ENCODE measurements at regions not wholly inside any gene's neighbourhood (a gene's known extent, or its start where the extent isn't known, plus 50 kb on each side); places are given as distances from the start of the nearest gene placed in this dataset.

DNA sequence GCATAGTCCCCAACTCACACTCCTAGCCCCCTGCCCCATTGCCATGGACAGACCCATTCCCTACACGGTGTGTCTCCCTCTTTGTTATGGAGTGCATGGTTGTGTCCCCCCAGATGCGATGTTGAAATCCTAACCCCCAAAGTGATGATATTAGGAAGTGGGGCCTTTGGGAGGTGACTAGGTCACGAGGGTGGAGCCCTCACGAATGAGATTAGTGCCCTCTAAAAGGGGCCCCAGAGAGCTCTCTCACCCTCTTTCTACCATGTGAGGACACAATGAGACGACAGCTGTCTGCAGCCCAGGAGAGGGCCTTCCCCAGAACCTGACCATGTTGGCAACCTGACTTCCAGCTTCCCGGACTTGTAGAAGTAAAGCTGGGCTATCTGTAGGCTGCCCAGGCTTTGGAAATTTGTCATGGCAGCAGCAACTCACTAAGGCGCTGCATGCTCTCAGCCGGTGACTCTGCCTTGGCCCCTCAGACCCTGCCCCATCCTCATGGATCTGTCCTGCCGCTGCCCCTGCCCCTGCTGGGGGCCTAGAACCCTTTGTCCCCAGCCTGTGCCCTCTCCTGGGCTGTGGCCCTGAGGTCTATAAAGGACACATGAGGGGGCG, 318.1 kb upstream of the RTL1 start:
- DNase-seq = no peak

DNA sequence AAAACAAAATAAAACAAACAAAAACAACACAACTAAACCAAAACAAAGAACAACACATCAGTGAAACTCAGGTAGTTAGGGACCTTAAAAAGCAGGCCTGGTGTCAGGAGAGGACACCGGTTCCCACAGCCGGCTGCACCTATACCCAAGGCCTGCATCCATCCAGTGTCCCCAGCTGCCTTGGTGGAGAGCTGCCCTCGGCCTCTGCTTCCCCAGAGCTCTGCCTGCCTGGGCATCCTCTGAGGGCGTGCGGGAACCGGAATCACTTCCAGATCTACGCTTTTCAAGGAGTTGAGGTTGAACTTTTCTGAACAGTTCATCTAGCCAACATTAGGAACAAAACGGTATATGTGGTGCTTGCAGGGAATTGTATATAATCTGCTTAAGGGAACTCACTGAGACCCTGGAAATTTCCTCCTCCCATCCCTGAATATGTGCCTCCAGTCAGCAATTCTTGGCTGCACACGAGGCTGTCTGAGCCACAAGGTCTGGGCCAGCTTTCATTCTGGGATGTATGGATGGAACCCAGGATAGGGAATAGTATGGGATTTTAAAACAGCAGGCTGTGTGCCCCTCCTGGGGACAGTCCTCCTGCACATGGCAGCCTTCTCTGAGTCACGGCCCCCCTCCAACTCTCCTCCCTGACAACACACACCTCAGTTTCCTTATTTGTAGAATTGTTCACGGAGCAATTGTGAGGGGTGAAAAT, 319.0 kb upstream of the RTL1 start:
- DNase-seq = no peak

DNA sequence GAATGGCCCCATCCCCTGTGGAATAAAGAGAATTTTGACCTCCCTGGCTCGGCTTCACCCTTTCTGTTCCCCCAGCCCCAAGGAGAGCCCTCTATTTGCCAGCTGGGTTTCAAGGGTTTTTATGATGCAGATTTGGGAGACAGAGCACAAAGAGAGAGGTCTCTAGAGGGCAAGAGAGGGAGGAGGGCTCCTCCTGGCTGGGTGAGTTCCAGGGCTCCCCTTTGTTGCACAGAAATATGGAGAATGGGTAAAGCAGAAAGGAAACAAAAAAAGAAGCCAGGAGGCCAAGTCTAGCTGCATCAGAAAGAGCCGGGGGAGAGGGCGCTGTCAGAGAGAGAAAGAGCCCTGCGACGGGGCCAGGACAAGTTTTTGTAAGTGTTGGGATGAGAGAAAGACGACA, 319.6 kb upstream of the RTL1 start:
- no peak for DNase-seq

DNA sequence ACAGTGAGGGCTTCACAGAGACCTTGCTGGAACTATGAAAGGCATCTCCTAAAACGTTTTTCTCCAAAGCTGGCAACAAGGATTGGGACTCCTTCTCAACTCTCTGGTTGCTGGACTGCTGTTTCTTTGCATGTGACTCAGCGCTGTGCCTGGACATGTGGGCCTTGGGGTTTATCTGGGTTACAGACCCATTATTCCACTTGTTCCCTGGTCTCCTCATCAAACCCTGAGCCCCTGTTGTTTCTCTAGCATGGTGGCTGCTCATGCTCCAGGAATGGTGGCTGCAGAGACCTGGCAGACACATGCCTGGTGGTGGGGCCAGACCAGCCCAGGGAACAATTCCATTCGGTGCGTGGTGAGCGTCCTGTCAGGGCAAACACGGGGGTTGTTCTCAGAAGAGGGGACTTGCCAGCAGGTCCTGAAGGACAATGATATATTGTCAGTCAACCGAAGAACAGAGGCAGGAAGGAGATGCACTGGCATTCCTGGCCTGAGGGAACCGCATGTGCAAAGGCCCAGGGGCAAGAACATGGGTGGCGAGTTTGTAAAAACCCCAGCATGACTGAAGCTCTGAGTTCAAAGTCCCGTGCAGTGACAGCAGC, 320.1 kb upstream of the RTL1 start:
- DNase-seq = no peak

DNA sequence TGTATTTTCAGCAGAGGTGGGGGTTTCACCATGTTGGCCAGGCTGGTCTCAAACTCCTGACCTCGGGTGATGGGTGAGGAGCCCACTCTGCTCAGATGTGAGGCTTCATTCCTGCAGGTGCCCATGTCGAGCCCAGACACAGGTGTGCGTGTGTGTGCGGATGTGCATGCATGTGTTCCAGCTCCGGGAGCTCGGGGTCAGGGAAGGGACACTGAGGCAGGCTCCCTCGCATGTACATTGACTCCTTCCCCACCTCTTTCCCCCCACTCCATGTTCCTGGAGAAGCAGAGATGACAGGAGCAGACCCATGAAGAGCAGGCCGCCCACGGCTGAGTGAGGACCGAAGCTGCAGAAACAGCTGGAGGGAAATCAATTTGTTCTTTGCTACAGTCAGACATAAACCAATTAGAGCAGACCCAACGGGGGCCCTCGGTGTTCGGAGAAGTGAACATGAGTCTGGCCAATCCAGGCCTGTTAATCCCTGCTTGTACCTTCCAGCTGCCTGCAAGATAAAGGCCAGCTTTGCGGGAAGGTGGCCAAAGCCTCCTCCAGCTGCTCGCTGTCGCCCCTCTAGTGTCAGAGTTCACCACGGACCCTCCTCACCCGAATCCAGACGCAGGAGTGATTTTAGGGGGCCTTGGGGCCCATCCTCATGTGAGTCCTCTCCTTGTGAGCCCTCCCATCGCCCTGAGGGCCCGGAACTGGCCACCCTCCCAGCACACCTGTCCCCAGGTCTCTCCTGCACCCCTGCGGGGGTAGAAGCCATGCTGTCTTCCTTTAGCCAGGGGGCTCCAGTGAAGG, 321.0 kb upstream of the RTL1 start:
- no peak for DNase-seq

DNA sequence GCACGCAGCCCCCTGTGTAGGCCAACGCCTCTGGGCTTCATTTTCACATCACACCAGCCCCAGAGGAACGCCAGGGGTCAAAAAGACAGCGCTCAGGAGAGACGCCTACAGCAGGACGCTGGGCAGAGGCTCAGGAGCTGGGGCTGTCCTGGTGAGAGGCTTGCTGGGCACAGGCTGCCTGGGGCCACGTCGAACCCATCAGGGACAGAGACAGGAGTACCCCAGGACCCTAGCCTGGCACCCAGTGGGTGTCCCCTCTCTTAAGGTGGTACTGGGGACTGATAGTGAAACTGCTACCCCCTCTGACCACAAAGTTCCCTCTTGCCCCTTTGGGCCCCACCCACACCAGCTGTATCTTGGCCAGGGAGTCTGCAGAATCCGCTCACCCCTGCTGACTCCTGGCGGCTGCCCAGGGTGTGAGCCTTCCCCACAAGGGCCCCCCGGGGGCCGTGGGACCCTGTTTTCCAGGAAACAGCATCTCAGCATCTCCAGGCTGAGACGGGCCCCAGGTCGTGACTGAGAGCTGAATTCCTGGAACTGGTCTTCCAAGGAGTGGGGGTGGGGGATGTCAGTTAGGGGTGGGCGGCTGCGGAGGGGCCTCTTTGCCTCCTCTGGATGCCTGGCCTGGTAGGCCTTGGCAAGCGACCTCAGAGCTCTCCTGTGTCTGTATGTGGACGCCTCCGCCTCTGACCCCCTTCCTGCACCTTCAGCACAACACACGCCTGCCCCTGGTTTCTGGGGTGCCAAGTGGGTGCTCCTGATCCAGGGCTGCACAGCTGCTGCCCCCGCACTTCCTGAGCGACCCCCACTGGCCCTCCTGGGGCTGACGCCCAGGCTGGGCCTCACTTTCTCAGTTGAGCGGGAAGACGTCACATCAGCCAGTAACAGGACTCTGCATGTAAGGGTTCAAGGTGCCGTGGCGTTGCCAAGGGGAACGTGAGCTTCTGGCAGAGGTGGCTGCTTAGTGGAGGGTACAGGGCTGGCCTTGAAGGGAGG, 321.9 kb upstream of the RTL1 start:
- no peak for DNase-seq

DNA sequence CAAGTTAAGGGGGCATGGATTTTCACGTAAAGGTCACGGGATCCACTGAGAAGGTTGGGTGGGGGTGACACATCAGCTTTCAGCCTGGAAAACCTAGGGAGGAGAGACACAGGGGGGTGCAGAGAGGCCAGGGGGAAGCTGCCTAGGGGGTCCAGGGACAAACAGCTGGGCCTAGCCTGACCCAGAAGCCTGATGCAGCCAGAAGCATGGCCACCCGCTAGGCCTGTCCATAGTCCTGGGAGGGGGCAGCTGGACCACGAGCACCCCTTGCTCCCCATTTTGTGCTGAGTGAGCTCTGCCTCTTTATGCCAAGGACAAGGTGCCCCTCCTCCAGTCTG, 322.7 kb upstream of the RTL1 start:
- no peak for DNase-seq

DNA sequence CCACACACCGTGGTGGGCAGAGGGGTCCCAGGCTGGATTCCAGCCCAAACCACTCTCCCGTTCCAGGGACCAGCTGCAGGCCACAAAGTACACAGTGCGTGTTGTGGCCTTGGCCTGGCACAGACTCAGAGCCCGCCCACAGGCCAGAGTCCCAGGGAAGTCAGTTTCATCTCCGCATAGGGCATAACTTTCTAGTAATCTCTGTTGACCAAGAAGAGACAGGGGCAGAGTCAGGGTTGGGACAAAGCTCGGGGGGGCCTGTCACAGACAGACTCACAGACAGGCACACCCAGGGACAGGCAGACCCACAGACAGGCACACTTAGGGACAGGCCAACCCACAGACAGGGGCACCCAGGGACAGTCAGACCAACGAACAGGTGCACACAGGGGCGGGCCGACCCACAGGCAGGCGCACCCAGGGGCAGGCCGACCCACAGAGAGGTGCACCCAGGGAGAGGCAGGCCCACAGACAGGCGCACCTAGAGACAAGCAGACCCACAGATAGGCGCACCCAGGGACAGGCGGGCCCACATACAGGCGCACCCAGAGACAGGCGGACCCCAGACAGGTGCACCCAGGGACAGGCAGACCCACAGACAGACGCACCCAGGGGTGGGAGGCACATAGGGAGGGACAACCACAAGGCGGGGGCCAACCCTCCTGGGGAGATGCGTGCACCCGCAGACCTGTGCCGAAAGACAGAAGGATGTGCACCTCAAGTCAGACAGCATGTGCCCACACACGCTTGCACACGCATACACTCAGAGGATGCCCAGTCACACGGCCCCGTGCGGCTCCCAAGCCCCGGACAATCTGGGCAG, 323.3 kb upstream of the RTL1 start:
- no peak for DNase-seq

DNA sequence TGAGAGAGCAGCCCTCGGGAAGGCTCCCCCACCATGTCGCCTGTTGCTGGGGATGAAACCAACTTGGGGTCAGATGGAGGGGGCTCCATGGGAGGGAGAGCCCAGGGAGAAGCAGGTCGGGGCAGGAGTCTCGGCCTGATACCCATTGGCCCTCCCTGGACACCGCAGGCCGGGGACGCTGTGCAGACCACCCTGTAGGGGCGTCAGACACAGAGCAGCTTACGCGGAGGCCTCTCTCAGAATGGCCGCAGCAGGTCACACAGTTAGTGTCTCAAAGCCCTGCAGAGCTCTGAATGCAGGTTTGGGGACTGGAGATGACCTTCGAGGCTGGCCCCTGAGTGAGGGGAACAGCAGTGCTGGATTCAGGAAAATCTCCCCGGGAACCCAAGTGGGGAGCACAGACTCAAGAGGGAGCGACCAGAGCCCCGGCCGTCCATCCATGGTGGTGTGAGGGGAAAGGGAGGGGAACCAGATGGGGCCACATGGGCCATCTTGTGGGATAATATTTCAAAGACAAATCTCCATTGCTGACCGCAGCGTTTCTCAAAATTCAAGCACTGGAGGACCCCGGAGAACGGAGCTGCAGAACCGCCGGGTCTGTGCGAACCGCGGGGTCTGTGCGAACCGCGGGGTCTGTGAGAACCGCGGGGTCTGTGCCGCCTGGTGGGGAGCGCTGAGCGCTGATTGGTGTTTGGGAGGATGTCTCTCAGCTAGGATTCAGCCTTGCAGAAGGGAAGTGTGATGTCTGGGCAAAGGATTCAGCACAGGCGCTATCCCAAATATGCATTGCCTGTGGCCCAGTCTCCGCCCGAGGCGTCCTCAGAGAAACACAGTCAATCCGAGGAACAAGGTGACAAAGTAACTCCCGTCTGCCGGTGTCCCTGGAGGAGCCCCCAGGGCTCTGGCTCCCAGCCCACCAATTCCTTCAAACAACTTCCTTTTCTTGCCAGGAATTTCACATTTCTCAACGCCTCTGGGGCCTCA, 324.4 kb upstream of the RTL1 start:
- no peak for DNase-seq

DNA sequence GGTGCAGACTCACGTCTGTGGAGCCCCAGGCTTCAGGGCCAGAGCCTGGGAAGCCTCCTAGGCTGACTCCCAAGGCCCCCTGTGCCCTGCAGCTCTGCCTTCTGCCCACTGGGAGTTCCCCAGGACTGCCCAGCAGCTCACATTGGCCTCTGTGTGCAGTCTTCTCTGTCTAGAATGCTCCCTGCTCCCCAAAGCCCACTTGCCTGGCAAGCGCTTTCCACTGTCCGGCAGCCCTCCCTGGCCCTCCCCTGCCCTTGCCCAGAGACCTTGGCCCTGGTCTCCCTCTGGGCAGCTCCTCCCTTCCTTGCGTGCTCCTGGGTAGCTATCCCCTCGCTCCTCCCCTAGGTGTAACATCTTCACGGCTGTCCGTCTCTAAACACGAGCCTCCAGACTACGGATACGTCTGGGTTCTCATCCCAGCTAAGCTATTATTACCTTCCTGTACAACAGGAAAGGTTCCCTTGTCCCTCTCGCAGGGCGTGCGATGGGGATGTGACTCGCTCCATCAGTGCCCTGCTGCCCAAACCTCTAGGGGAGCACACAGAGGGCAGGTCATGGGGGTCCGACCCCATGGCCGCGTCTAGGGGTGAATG, 325.5 kb upstream of the RTL1 start:
- DNase-seq = no peak

DNA sequence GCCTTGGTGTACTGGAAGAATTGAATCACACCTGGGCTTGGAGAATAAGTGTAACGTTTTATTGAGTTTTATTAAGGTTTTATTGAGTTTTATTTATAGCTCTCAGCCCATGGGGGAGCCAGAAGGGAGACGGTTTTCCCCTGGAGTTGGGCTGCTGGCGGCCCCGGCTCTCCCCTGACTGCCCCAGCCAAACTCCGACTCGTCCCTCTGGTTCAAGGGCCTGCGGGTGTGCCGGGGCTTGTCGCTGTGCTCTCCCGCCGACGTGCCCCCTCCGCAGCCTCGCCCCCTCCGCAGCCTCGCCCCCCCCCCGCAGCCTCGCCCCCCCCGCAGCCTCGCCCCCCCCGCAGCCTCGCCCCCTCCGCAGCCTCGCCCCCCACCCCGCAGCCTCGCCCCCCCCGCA, 326.1 kb upstream of the RTL1 start:
- no peak for DNase-seq

DNA sequence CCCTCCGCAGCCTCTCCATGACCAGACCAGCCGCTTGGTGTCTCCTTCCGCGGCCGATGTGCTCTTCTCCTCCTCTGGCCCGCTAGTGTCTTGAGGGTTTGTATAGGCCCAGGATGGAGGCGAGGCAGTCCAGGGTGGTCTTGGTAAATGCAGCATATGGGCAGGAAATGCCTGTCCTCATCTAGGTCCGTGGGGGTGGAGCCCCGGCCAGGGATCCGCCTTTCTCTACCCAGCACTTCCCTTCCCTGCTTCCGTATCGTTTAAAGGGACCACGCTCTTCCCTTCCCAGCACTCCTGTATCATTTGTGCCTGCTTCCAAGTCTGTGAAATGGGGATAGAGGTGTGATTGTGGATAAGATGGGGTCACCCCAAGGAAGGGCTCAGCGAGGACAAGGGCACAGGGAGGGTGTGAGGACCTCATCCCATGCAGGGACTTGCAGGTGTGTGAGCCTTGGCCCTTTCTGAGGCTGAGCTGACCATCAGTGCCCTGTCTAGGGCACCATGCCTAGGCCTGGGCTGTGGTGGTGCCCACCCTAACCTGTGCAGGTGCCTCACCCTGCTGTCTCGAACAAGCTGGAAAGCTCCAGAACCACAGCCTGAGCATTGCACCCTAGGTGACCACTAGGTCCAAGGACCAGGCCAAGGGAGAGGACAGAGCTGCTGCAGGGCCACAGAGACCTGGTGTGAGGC, 326.8 kb upstream of the RTL1 start:
- DNase-seq = no peak

DNA sequence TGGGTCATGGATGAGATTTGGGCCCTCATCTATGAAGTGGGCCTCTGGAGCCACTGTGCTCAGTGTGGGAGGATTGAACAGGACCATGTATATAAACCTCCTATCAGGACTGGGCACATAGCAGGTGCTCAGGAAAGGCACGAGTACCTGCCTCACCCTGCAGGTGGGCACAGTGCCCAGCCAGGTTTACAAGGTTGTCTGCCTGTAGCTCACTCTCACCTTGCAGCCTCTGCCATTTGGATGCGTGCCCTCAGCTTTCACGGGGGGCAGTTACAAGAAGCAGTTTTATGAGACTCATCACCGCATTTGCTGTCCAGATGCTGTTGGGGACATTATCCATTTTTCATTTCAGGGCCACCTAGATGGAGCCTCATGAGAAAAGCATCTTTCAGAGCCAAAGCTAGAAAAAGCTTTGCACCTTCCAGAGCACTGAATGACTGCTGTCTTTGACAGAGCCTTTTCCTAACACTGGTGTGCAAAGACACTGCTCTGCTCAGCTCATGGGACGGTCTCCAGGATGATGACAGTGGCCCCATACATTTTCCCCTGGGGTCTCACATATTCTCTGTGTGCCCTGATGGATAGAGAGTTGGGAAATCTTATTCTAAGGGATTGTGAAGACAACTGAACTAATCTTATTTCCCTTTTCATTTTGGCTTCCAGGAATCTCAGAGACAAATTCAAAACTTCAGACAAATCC, 327.5 kb upstream of the RTL1 start:
- peak; percentile 7 for DNase-seq

DNA sequence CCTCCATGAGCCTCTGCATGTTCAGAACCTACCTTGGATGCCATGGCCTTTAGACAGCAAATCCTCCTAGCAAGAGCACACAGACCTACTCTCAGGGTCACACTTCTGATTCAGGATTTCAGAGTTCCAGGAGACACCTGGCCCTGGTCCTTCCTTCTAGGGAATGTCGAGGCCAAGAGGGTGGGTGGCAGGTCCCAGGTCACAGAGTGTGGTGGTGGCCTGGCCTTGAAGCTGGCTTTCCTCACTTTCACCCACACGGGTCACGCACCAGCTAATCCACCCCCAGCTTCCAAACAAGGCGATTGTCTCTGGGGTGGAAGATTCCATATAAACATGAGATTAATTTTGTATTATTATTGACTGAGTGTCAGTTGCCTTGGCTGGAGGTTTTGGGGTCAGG, 328.3 kb upstream of the RTL1 start:
- DNase-seq = no peak

DNA sequence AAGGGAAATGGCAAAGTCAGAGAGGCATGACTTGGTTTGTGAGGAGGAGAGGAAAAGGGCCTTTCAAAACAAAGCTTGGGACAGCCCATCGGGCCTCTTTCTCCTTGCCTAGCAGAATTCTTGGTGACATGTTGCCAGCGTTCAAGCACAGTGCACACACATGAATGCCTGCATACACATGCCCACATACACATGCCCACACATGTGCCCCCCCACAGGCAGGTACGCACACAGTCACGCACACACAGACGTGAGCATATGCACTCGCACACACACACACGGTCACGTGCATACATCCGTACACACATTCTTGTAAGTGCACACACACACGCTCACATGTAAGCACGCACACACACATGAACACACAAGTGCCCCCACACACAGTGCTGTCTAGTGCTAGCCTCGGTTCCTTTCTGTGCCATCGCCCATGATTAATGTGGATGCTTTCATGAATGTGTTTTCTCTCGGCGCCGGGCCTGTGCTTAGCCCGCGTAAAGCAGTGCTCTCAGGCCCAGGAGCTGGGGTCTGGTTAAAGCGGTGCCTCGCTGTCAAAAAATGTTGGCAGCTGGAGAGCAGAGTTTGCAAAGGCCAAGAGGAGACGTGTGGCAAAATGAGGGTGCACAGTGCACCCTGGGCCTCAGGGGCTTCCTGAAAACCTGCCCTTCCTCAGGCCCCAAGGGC, 328.8 kb upstream of the DIO3 start:
- DNase-seq = no peak

DNA sequence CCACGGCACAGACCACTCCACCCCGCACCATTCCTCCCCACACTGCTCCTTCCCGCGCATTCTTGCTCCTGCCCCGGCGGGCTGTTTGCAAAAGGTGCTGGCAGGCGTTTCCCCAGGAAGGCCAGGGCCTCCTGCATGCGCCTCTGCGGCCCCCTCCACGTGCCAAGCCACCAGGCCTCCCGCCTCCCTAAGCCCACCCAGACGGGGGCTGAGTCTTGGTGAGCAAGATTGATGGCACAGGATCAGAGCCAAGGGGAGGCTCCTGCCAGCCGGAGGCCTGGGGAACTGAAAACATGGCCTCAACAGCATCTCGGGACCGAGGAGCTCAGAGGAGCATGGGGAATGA, 328.3 kb upstream of the DIO3 start:
- DNase-seq = no peak

DNA sequence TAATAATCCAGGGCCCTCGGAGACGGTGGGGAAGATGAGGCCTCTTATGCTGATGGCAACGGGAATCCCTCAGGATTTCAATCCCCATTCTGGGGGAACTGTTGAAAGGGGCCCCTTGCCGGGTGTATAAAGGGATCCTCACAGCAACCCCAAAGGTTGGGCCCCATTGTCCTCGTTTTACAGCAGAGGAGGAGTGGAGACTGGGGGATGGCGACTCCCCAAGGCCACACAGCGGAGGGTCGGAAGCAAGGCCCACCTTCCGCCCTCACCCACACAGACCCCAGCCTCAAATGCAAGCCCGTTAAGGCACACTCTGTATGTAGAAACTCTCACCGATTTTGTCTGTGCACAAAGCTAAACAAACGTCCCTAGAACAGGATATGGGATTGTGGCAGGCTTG, 327.9 kb upstream of the DIO3 start:
- DNase-seq = no peak

DNA sequence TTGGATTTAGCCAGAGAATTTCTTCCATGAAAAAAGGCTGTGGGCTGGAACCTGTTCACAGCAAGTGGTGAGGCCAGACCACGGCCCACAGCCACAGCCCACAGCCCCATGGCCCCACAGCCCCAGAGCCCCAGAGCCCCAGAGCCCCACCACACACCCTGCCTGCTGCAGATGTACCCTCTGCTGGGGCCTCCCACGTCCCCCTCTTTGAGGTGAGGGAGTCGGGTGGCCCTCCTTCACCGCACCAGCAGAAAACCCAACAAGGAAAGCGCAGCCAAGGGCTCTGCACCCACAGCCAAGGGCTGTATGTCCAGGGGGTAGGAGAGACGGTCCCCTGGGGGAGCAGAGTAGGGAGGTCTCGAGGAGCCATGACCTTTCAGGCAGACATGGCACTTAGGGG, 327.5 kb upstream of the DIO3 start:
- DNase-seq = no peak

Data from NCI-H2029 (cell line).